ENCODE measurements at regions not wholly inside any gene's neighbourhood (a gene's known extent, or its start where the extent isn't known, plus 50 kb on each side); places are given as distances from the start of the nearest gene placed in this dataset.

- TF ChIP-seq POLR2A (IDR thresholded peaks at IDR 0.05): no peak
- TF ChIP-seq, protein P1, sequence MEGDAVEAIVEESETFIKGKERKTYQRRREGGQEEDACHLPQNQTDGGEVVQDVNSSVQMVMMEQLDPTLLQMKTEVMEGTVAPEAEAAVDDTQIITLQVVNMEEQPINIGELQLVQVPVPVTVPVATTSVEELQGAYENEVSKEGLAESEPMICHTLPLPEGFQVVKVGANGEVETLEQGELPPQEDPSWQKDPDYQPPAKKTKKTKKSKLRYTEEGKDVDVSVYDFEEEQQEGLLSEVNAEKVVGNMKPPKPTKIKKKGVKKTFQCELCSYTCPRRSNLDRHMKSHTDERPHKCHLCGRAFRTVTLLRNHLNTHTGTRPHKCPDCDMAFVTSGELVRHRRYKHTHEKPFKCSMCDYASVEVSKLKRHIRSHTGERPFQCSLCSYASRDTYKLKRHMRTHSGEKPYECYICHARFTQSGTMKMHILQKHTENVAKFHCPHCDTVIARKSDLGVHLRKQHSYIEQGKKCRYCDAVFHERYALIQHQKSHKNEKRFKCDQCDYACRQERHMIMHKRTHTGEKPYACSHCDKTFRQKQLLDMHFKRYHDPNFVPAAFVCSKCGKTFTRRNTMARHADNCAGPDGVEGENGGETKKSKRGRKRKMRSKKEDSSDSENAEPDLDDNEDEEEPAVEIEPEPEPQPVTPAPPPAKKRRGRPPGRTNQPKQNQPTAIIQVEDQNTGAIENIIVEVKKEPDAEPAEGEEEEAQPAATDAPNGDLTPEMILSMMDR (IDR thresholded peaks at IDR 0.05): no peak
Measured at GRCh38 chr5:100992354-100992753, 89.3 kb upstream of the ST8SIA4 start.
